HG02642 (cell line): ENCODE measurements at regions not wholly inside any gene's neighbourhood (a gene's known extent, or its start where the extent isn't known, plus 50 kb on each side); places are given as distances from the start of the nearest gene placed in this dataset.

ENCODE experiments used
- ATAC-seq: cut with Tn5 transposase; IDR thresholded peaks from one replicate; pipeline ENCODE4 v1.9.1; 2021; ENCODE audit warnings: mild to moderate bottlenecking; ENCODE audit not compliant: unreplicated experiment, poor library complexity

- ATAC-seq, result no peak
Measured at GRCh38 chr7:41879403-41879802, 176.5 kb upstream of the INHBA start.

DNA sequence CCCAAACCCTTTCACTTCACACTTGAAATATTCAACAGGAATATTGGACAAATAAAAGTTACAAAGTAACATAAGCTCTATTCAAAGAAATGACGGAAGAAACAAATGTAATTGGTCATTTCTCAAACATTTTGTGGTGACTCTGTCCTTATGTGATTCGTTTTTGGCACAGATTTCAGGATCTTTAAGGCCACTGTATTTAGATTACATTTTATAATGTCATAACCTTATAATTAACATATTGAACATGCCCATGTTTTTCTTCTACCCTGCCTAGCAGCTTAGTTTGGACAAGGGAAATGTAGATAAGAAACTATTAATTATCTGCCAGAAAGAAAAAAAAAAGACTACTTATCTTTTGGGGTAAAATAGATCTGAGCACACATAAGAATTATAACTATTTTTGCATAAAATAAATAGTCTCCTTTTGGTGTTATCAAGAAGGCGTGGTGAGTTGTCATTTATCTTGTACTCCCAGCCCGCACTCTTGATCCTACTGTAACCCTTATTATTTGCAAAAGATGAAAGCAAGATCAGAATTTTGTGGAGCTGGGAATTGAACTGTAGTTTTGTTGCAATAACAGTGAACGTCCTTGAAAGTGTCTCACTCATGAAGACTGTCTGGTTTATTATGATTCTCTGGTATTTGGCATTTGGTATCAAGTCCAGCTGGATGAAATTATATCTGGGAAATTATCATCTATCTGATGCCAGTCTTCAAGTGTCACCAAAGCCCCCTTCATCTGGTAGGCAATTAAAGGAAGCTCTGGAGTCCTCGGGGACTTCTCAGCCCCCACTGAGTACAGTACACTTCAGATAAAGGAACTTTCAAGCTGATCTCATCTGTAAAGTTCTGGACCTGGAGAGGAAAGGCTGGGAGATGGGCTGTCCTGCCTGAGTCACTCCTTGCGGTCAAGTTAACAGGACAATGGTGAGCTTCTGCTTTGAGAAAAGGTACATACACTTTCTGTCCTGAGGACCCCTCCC is 175.7 kb upstream of the INHBA start:
- ATAC-seq, result no peak

GRCh38 chr7:41877118-41877517 is 174.2 kb upstream of the INHBA start:
- no peak for ATAC-seq

DNA sequence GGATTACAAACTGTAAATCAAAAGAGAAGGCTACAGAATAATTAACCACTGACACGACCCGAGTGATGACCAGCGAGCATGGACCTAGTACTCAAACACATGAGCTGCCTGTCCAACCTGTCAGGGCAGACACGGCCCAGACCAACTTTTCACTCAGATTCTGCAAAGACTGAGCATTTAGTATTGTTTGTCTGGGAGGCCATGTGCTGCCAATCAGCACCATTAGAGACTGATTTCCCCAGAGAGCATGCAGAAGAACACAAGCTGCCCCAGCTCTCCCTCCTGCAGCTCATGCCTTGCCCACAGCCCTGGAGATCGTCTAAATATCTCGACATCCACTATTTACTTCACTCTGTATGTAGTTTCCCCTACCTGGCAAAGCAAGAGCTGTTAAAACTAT is 172.6 kb upstream of the INHBA start:
- no peak for ATAC-seq

DNA sequence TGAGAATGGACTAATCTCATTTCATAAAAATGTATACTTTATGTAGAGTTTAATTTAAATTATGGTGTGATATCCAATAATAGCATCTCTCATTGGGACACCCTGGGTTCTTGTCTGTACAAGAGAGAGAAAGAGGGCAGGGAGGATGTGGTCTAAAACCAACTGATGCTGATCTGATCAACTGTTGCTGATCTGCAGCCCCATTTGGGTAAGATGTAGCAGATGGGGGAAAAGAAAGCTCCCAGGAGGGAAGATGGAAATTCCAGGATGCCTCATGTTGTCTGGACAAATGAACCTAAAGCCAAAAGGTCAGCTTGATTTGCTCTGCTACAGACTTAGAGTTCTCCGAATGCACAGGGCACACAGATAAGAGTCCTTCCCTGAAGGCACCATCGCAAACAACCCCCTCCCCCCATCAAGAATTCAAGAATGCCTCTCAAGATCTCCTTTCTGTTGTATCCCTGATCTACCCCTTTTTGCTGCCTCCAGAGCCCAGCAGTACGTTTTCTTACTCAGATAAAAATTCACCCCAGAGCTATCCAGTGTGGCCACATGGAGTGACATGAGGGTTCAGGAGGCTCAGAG is 171.4 kb upstream of the INHBA start:
- ATAC-seq, result no peak

GRCh38 chr7:41873741-41874140 is 170.9 kb upstream of the INHBA start:
- no peak for ATAC-seq

GRCh38 chr7:41872966-41873365 is 170.1 kb upstream of the INHBA start:
- no peak for ATAC-seq

- peak; percentile 70 for ATAC-seq
Measured at GRCh38 chr7:41870461-41871138, 167.7 kb upstream of the INHBA start.

- peak; percentile 38 for ATAC-seq
Measured at GRCh38 chr7:41869997-41870396, 167.1 kb upstream of the INHBA start.

DNA sequence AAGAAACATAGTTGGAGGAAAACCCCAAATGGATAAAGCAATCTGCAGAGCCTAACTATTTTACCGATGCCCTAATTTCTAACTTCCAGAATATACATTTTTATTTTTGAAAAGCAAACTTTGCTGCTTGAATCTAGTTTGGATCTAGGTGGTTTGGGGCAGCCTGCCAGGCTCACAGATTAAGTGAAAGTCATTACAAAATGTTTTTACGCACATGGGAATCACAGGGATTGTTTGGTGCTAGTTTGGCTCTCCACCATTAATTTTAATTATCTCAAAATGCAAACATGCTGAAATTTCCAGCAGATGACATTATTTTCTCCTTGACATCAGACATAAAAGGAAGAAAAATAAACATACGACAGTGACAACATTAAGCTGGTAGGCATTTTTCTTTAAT is 166.7 kb upstream of the INHBA start:
- no peak for ATAC-seq

GRCh38 chr7:41869091-41869490 is 166.2 kb upstream of the INHBA start:
- ATAC-seq, result no peak

DNA sequence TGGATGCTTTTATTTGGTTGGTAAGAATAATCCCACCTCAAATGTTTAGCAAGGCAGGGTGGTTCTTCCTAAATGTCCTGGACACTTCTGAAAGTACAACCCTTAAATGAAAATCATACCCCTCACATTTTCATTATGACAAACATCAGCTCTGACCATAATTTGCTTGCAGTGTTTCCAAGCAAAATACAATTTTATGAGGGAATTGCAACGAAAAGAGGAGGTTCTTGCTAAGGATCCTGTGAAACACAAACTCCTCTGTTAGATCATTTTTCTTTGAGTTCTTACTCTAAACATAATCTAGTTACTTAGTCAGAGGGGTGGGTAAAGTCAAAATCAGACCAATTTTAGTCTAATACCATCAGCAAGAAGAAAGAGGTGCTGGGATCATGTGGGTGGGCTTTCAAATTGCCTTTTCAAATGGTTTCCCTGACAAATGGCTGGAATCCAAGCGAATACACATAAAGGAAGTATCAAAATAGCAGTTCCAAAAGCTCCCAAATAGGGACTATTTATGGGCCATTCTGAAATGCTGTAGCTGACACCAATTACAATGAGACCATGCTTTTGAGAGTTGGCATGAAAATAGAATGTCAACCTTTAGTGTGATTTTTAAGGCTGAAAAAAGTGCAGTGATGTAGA is 164.9 kb upstream of the INHBA start:
- ATAC-seq, result no peak

- ATAC-seq, result no peak
Measured at GRCh38 chr7:41862261-41862660, 159.4 kb upstream of the INHBA start.

GRCh38 chr7:41861642-41862041 is 158.8 kb upstream of the INHBA start:
- ATAC-seq, result no peak

GRCh38 chr7:41858201-41858600 is 155.3 kb upstream of the INHBA start:
- no peak for ATAC-seq

DNA sequence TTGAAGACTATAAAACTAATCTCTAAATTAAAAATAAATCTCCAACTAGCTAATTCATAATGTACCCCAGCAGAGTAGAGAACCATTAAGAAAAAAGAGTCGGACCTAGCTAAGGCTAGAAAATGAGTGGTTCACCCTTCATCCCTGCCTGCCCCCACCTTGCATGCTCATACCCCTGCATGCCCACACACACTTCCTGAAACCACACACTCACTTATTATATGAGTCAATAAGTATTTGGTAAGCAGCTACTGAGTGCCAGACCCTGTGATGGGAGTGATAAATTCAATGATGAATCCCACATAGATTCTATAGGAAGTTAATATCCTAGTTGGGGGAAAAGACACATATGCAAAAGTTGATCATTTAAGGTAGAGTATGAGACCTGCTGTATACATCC is 152.9 kb upstream of the INHBA start:
- no peak for ATAC-seq

DNA sequence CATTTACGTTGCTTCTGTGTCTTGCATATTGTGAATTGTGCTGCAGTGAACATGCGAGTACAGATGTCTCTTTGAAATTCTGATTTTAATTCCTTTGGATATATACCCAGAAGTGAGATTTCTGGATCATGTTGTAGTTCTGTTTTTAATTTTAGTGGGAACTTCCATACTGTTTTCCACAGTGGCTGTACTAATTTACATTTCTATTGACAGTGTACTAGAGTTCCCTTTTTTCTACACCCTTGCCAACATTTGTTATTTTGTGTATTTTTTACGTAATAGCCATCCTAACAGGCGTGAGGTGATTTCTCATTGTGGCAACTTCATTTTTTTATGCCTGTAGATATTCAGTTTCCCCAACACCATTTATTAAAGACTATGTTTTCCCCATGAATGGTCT is 144.7 kb upstream of the INHBA start:
- ATAC-seq, result no peak

- no peak for ATAC-seq
Measured at GRCh38 chr7:41847151-41847550, 144.3 kb upstream of the INHBA start.

GRCh38 chr7:41842956-41843355 is 140.1 kb upstream of the INHBA start:
- no peak for ATAC-seq

- no peak for ATAC-seq
Measured at GRCh38 chr7:41837916-41838315, 135.0 kb upstream of the INHBA start.
